ENCODE measurements at regions not wholly inside any gene's neighbourhood (a gene's known extent, or its start where the extent isn't known, plus 50 kb on each side); places are given as distances from the start of the nearest gene placed in this dataset.

DNA sequence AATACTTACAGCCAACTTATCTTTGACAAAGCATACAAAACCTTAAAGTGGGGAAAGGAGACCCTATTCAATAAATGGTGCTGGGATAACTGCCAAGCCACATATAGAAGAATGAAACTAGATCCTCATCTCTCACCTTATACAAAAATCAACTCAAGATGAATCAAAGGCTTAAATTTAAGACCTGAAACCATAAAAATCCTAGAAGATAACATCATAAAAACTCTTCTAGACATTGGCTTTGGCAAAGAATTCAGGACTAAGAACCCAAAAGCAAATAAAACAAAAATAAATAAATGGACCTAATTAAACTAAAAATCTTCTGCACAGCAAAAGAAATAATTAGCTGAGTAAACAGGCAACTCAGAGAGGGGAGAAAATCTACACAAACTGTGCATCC, 335.6 kb upstream of the PBX1 start:
- no peak for FAIRE-seq
- DNase-seq (ENCODE audit: insufficient read length, low spot score), result no peak
- TF ChIP-seq, protein P1, sequence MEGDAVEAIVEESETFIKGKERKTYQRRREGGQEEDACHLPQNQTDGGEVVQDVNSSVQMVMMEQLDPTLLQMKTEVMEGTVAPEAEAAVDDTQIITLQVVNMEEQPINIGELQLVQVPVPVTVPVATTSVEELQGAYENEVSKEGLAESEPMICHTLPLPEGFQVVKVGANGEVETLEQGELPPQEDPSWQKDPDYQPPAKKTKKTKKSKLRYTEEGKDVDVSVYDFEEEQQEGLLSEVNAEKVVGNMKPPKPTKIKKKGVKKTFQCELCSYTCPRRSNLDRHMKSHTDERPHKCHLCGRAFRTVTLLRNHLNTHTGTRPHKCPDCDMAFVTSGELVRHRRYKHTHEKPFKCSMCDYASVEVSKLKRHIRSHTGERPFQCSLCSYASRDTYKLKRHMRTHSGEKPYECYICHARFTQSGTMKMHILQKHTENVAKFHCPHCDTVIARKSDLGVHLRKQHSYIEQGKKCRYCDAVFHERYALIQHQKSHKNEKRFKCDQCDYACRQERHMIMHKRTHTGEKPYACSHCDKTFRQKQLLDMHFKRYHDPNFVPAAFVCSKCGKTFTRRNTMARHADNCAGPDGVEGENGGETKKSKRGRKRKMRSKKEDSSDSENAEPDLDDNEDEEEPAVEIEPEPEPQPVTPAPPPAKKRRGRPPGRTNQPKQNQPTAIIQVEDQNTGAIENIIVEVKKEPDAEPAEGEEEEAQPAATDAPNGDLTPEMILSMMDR (IDR thresholded peaks at IDR 0.05; ENCODE audit: insufficient read depth, missing control alignments), result no peak

DNA sequence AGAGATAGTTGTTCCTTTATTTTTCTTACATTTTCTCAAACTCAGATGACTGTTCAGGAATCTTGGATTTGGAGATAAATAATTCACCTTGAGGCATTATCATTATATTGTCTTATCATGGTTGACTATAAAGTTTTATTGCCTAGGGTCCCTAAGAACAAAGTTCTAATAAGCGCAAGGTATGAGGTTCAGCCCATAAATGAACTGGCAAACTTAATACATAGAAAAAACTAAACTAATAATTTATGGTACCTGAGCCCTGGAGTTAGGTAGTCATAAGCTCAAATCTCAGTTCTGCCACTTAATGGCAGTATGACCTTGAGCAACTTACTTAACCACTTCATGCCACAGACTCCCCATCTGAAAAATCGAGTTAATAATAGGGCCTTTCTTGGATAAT, 334.0 kb upstream of the PBX1 start:
- TF ChIP-seq, protein P1 (IDR thresholded peaks at IDR 0.05; ENCODE audit: insufficient read depth, missing control alignments), result no peak
- FAIRE-seq, result no peak
- DNase-seq (ENCODE audit: insufficient read length, low spot score), result no peak

DNA sequence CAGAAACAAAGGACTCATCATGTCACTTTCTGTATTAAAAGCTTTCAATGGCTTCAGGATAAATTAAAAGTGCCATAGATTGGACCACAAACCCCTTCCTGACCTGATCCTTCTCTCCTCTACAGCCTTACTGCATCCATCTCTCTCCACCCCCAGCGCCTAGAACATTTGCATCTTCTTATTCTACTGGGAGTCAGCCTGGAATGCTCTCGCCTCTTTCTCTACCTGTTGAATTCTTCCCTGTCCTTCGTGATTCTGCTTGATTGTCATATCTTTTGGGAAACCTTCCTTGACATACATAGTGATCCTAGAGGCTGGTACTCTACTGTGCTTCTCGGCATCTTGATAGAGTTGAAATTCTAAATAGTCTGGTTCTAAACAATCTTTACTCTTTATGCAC, 332.0 kb upstream of the PBX1 start:
- DNase-seq (ENCODE audit: insufficient read length, low spot score), result no peak
- no peak for FAIRE-seq
- TF ChIP-seq, protein P1 (IDR thresholded peaks at IDR 0.05; ENCODE audit: insufficient read depth, missing control alignments), result no peak

DNA sequence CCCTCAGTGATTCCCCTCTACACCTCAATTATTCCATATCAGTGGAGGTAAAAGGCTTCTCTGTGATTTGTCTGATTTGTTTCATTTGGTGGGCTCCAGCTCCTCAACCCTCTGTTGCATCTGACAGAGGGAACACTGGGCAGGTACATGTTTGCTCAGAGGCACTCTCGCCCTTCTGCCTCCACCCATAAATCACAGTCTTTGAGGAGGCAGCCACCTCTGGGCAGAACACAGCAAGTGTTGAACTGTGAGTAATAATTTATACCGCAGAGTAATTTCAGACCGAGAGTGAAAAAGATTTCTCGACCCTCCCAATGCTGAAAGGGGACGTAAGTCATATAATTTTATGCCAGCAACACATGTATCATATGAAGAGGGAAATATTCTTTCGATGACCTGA, 330.1 kb upstream of the PBX1 start:
- DNase-seq (ENCODE audit: insufficient read length, low spot score), result no peak
- FAIRE-seq, result no peak
- TF ChIP-seq, protein P1 (IDR thresholded peaks at IDR 0.05; ENCODE audit: insufficient read depth, missing control alignments), result no peak

DNA sequence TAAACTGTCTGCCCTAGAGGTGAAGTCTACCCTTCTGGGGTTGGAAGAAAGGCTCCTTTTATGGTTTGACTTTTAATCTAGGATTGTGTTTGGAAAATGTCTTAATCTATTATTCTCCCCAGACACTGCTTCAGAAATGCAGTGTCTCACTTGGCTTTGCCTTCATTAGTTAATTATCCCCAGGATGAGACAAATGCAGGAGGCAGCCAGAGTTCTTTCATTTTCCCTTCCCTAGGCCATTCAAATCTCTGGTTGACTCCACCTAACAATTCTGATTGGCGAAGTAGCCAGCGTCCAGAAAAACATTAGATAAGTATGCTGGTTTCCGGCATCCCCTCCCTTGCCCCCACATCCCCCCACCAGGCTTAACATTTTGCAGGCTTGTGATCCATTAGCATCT, 325.8 kb upstream of the PBX1 start:
- TF ChIP-seq, protein P1 (IDR thresholded peaks at IDR 0.05; ENCODE audit: insufficient read depth, missing control alignments), result no peak
- DNase-seq (ENCODE audit: insufficient read length, low spot score), result no peak
- no peak for FAIRE-seq

DNA sequence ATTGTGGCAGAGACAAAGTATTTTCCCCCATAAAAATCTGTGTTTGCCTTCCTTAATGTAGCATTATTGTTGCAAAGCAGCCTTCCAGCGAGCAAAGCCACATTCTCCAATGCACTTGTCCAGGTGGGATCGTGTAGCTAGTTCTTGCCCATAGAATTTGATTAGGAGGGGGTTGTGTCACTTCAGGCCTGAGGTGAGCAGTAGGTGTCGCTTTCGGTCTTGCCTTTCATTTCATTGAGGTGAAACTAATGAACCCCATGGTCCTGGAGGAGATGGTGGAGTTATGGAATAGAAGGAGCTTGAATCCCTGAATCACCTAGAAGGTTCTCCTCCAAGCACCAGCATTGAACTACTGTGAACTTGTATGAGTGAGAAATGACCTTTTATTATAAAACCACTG, 318.9 kb upstream of the PBX1 start:
- no peak for DNase-seq (ENCODE audit: insufficient read length, low spot score)
- TF ChIP-seq, protein P1 (IDR thresholded peaks at IDR 0.05; ENCODE audit: insufficient read depth, missing control alignments), result no peak
- FAIRE-seq, result no peak

DNA sequence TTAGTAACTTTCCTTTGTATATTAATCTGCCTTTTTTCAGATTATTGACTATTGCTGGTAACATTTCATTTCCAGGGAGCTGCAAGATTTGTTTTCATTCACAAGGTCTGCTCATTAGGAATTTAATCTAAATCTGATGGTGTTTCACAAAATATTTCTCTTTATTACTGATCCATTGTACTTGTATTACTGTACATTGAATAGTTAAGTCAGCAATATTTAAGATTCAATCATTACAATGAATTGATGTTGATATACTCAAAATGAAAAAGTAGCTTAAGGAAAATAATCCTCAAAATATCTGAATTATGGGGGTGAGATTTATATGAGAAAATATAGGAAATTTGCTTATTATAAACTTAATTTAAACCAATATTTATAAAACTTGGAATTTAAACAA, 308.6 kb upstream of the PBX1 start:
- no peak for DNase-seq (ENCODE audit: insufficient read length, low spot score)
- FAIRE-seq, result no peak
- TF ChIP-seq, protein P1 (IDR thresholded peaks at IDR 0.05; ENCODE audit: insufficient read depth, missing control alignments), result no peak

All from D721Med (cell line).